Breast epithelium (tissue), 3 donors: ENCODE measurements at regions not wholly inside any gene's neighbourhood (a gene's known extent, or its start where the extent isn't known, plus 50 kb on each side); places are given as distances from the start of the nearest gene placed in this dataset.

Experiments used
- POLR2A ChIP-seq: fragments of 450-650 bp; IDR thresholded peaks from one replicate; pipeline ENCODE4 v1.6.1; 2016; ENCODE audit warnings: antibody characterized with exemption, mild to moderate bottlenecking, moderate library complexity
- TF ChIP-seq, protein P1 (sequence below), 3 donors: fragments of 450-650 bp; IDR thresholded peaks; one replicate each; pipeline ENCODE4 v1.5.1; 2016 to 2017; ENCODE audit warnings: antibody characterized with exemption in 3 of 3, mild to moderate bottlenecking in 3 of 3, moderate library complexity in 3 of 3

- TF ChIP-seq, protein P1, sequence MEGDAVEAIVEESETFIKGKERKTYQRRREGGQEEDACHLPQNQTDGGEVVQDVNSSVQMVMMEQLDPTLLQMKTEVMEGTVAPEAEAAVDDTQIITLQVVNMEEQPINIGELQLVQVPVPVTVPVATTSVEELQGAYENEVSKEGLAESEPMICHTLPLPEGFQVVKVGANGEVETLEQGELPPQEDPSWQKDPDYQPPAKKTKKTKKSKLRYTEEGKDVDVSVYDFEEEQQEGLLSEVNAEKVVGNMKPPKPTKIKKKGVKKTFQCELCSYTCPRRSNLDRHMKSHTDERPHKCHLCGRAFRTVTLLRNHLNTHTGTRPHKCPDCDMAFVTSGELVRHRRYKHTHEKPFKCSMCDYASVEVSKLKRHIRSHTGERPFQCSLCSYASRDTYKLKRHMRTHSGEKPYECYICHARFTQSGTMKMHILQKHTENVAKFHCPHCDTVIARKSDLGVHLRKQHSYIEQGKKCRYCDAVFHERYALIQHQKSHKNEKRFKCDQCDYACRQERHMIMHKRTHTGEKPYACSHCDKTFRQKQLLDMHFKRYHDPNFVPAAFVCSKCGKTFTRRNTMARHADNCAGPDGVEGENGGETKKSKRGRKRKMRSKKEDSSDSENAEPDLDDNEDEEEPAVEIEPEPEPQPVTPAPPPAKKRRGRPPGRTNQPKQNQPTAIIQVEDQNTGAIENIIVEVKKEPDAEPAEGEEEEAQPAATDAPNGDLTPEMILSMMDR (IDR thresholded peaks at IDR 0.05): no peak
- TF ChIP-seq POLR2A: no peak
Observed at GRCh38 chr2:7324706-7325105, 407.5 kb downstream of the RNF144A start.
